22Rv1 (cell line): ENCODE measurements at regions not wholly inside any gene's neighbourhood (a gene's known extent, or its start where the extent isn't known, plus 50 kb on each side); places are given as distances from the start of the nearest gene placed in this dataset.

ENCODE experiments used
- CTCF ChIP-seq: fragments of 450-650 bp; IDR thresholded peaks from 2 replicates; pipeline ENCODE4 v1.5.1; 2017; ENCODE audit warnings: mild to moderate bottlenecking
- ZFX ChIP-seq: fragments of 450-650 bp; IDR thresholded peaks from 2 replicates; pipeline ENCODE4 v1.6.1; 2017; ENCODE audit warnings: antibody characterized with exemption, borderline replicate concordance

GRCh38 chrX:22664826-22665225 lies 334.9 kb upstream of the DDX53 start:
- TF ChIP-seq CTCF (no peak), ZFX (no peak)
